Ishikawa (cell line): ENCODE measurements at regions not wholly inside any gene's neighbourhood (a gene's known extent, or its start where the extent isn't known, plus 50 kb on each side); places are given as distances from the start of the nearest gene placed in this dataset.

Source experiments
- CEBPB ChIP-seq: IDR thresholded peaks from 2 replicates; pipeline ENCODE4 v1.6.1; 2012
- CREB1 ChIP-seq: IDR thresholded peaks from 2 replicates; pipeline ENCODE4 v1.6.1; 2012; ENCODE audit warnings: low read depth
- EGR1 ChIP-seq: IDR thresholded peaks from 2 replicates; pipeline ENCODE4 v1.6.1; 2012
- EP300 ChIP-seq: IDR thresholded peaks from 2 replicates; pipeline ENCODE4 v1.6.1; 2012; ENCODE audit warnings: borderline replicate concordance
- FOXM1 ChIP-seq: IDR thresholded peaks from 2 replicates; pipeline ENCODE4 v1.6.1; 2012; ENCODE audit warnings: low read depth, borderline replicate concordance
- NFIC ChIP-seq: IDR thresholded peaks from 2 replicates; pipeline ENCODE4 v1.6.1; 2012
- RAD21 ChIP-seq: IDR thresholded peaks from 2 replicates; pipeline ENCODE4 v1.6.1; 2012; ENCODE audit warnings: low read depth
- TAF1 ChIP-seq: IDR thresholded peaks from 2 replicates; pipeline ENCODE4 v1.6.1; 2012; ENCODE audit warnings: low read depth, mild to moderate bottlenecking
- TCF12 ChIP-seq: IDR thresholded peaks from 2 replicates; pipeline ENCODE4 v1.6.1; 2012; ENCODE audit warnings: low read depth
- TEAD4 ChIP-seq: IDR thresholded peaks from 2 replicates; pipeline ENCODE4 v1.6.1; 2012
- YY1 ChIP-seq: IDR thresholded peaks from 2 replicates; pipeline ENCODE4 v1.6.1; 2012; ENCODE audit warnings: low read depth
- ZBTB7A ChIP-seq: IDR thresholded peaks from 2 replicates; pipeline ENCODE4 v1.6.1; 2012; ENCODE audit warnings: low read depth
- TF ChIP-seq, protein P1 (sequence below): IDR thresholded peaks from 2 replicates; pipeline ENCODE4 v1.6.1; 2012
- TF ChIP-seq, protein P2 (sequence below): IDR thresholded peaks from 2 replicates; pipeline ENCODE4 v1.6.1; 2012
- TF ChIP-seq, protein P3 (sequence below): IDR thresholded peaks from 2 replicates; pipeline ENCODE4 v1.6.1; 2012; ENCODE audit warnings: low read depth, mild to moderate bottlenecking

DNA sequence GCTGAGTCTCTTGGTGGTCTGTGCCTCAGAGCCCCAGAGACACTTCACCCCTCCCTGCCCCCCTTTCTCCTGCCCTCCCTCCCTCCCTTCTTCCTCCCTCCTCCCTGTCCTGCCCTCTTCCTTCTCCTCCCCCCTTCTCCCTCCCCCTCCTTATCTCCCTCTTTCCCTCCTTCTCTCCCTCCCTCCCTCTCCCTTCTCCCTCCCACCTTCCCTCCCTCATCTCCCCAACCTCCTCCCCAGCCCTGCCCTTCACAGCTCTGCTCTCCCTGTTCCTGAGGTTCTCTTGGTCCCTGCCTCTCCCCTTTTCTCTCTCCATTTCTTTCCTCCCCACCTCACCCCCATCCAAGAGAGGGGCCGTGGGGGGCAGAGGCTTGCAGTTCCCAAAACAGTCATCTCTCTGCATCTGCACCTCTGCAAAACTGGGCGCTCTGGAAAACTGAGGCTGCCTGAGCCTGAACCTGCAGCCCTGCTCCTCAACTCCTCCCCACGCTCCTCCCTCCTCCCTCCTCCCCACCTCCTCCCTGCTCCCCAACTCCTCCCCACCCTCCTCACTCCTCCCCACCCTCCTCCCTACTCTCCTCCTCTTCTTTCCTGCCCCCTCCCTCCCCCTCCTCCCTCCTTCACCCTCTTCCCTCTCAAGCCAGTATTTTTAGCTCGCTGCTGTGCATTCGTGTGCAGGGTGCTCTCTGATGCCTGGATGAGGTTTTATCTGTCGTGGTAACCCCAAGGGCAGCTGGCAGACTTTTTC lies 219.1 kb downstream of the C9orf50 start:
- TF ChIP-seq, protein P1, sequence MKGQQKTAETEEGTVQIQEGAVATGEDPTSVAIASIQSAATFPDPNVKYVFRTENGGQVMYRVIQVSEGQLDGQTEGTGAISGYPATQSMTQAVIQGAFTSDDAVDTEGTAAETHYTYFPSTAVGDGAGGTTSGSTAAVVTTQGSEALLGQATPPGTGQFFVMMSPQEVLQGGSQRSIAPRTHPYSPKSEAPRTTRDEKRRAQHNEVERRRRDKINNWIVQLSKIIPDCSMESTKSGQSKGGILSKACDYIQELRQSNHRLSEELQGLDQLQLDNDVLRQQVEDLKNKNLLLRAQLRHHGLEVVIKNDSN, result no peak
- TF ChIP-seq TAF1 (no peak), TEAD4 (no peak)

DNA sequence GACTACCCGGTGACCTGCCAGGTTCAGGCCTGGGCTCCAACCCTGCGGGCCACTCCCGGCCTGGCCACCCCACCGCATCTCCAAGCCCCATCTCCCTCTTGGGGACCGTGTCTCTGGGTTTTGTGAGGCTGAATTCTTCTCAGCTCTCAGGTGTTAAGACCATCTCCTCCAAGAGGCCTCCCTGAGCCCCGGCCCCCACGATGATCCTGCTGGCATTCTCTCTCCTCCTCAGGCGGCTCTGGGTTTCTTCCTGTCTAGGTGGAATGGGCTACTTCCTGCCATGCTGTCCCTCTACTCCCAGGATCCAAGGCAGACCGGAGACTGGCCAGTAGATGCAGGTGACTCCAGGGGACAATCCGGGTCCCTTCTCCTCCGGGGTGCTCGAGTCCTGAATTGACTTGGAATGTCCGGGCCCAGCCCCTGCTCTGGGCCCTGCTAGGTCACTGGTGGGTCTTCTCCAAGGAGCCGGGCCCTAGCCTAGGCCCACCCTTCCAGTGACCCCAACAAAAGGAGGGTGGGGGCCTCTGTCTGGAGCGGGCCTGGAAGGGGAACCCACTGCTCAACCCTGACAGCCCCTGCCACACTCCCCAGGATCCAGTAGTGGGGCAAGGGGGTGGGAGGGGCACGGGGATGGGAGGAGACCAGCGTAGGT lies 219.8 kb downstream of the C9orf50 start:
- TF ChIP-seq YY1, result no peak
- TF ChIP-seq, protein P1, result no peak

DNA sequence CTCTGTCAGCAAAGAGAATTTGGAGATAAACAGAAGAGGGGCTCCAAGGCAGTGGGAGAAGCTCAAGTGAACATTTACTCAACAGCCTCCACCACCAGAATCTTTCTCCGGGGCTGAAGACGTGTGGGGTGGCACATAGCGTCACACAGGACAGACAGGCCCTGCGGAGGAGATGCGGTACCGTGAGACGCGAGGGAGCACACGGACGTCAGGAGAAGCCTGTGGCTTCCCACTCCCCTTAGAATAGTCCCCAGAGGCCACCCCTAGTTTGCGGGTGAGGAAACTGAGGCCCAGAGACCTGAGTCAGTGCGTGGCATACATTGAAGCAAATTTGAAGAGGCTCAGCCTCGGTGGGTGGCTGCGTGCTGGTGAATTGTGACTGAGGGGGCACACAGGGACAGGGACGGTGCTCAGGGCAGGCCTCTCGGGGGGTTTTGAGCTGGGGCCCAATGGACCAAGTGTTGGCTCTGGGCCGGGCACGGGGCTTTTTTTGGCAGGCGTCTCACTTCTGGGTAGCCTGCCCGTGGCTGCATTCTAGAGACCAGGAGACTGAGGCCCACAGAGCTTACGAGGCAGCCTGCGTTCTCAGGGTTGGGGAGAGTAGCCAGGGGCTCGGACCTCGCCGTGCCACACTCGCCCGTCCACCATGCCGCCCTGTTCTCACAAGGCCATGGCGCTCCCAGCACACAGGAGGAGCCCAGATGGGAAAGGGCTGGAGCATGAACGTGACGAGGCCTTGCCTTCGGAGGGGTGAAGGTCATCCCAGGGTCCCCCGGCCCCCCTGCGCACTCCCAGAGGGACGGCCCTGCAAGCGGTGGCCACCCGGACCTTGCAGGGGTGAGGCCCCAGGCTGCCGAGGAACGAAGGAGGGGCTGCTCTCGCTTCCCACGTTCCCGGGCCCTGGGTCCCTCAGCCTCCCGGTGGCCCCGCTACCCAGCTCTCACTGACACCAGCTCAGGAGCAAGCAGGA lies 220.6 kb downstream of the C9orf50 start:
- TF ChIP-seq TEAD4 (no peak), NFIC (no peak), CREB1 (no peak), TAF1 (no peak), FOXM1 (no peak), ZBTB7A (no peak), RAD21 (no peak), TCF12 (no peak), YY1 (no peak), CEBPB (no peak), EP300 (no peak), EGR1 (no peak)
- TF ChIP-seq, protein P1, result no peak
- TF ChIP-seq, protein P2, sequence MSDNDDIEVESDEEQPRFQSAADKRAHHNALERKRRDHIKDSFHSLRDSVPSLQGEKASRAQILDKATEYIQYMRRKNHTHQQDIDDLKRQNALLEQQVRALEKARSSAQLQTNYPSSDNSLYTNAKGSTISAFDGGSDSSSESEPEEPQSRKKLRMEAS, result no peak
- TF ChIP-seq, protein P3, sequence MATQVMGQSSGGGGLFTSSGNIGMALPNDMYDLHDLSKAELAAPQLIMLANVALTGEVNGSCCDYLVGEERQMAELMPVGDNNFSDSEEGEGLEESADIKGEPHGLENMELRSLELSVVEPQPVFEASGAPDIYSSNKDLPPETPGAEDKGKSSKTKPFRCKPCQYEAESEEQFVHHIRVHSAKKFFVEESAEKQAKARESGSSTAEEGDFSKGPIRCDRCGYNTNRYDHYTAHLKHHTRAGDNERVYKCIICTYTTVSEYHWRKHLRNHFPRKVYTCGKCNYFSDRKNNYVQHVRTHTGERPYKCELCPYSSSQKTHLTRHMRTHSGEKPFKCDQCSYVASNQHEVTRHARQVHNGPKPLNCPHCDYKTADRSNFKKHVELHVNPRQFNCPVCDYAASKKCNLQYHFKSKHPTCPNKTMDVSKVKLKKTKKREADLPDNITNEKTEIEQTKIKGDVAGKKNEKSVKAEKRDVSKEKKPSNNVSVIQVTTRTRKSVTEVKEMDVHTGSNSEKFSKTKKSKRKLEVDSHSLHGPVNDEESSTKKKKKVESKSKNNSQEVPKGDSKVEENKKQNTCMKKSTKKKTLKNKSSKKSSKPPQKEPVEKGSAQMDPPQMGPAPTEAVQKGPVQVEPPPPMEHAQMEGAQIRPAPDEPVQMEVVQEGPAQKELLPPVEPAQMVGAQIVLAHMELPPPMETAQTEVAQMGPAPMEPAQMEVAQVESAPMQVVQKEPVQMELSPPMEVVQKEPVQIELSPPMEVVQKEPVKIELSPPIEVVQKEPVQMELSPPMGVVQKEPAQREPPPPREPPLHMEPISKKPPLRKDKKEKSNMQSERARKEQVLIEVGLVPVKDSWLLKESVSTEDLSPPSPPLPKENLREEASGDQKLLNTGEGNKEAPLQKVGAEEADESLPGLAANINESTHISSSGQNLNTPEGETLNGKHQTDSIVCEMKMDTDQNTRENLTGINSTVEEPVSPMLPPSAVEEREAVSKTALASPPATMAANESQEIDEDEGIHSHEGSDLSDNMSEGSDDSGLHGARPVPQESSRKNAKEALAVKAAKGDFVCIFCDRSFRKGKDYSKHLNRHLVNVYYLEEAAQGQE, result no peak

DNA sequence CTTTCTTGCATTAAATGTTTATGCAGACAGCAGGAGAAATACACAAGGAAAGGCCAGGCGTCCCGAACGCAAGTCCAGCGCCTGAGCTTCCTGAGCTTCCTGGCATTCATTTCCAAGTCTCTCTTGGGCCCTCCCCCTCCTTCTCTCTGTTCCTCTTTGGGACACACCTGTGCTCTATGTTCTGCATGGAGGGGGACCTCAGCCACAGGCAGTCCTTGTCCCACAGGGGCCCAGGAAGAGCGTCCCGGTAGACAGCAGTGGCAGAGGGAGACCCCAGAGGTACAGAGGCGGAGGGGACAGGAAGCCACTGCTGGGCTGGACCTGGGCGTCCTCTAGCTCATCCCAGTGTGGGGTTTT lies 221.3 kb downstream of the C9orf50 start:
- TF ChIP-seq FOXM1 (no peak), YY1 (no peak), RAD21 (no peak), EGR1 (no peak)

DNA sequence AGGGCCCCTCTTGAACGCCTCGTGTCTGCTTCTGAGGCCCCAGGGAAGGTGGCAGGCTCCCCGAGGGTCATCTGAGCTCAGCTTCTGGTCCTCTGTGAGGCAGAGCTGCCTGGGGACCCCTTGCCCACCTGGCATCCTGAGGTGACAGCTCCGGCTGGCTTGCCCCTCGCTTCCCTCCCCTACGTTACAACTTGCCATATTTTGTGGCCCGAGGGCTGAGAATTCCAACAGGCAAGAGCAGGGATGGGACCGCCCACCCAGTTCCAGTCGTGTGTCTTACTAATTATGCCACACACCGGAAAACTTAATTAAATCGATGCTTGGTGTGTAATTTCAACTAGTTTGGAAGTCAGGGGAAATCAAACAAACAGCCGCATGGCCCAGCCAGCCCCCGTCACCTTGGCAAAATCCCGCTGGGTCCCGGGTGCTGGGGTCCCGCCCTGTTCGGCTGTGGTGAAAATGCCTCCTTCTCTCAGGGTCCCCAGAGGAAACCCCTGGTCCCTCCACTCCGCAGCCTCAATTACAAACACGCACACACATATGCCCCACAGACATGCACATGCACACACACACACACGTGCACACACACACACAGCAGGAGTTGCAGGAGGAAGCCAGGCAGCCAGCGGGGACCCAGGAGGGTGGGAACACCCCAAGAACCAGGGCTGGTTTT lies 221.0 kb upstream of the IER5L start:
- TF ChIP-seq NFIC (no peak), CREB1 (no peak), TAF1 (no peak), RAD21 (no peak), EP300 (no peak), CEBPB (no peak), TEAD4 (no peak), FOXM1 (no peak), TCF12 (no peak), YY1 (no peak), EGR1 (no peak), ZBTB7A (no peak)
- TF ChIP-seq, protein P3, result no peak
- TF ChIP-seq, protein P1, result no peak
- TF ChIP-seq, protein P2, result no peak
